ACHN (cell line): ENCODE measurements at regions not wholly inside any gene's neighbourhood (a gene's known extent, or its start where the extent isn't known, plus 50 kb on each side); places are given as distances from the start of the nearest gene placed in this dataset.
A peak's percentile ranks its signal among the peaks of the same experiment; 100 is the strongest.

Experiments used
- DNase-seq: peaks from one replicate; pipeline ENCODE4 v3.0.0-alpha.2; 2015
- in situ Hi-C: cut with HindIII; loops from 2 replicates; pipeline ENCODE4 v1.10.0; 2017; ENCODE audit warnings: low sequenced_read_pairs, low pct_ligation_motif_present, low pct_unique_long_range_greater_than_20kb

GRCh38 chr3:94179059-94179458 is 116.2 kb downstream of the NSUN3 start:
- in situ Hi-C loops: no loop called here
- DNase-seq: no peak

- in situ Hi-C loops: no loop called here
- DNase-seq: no peak
These were observed 120.7 kb downstream of the NSUN3 start for GRCh38 chr3:94183551-94183950.

GRCh38 chr3:94184781-94185180 is 121.9 kb downstream of the NSUN3 start:
- no peak for DNase-seq
- in situ Hi-C loops: no loop called here

GRCh38 chr3:94185753-94186152 is 122.9 kb downstream of the NSUN3 start:
- DNase-seq: no peak
- in situ Hi-C loops: no loop called here

GRCh38 chr3:94187697-94188096 is 124.8 kb downstream of the NSUN3 start:
- in situ Hi-C loops: no loop called here
- no peak for DNase-seq

GRCh38 chr3:94195381-94195780 is 132.5 kb downstream of the NSUN3 start:
- in situ Hi-C loops: no loop called here
- DNase-seq: no peak

GRCh38 chr3:94206291-94206690 is 143.4 kb downstream of the NSUN3 start:
- DNase-seq: no peak
- in situ Hi-C loops: no loop called here

- in situ Hi-C loops: no loop called here
- DNase-seq: no peak
These were observed 147.4 kb downstream of the NSUN3 start for GRCh38 chr3:94210256-94210655.

- in situ Hi-C loops: no loop called here
- no peak for DNase-seq
These were observed 154.5 kb downstream of the NSUN3 start for GRCh38 chr3:94217406-94217805.

GRCh38 chr3:94220426-94220825 is 157.6 kb downstream of the NSUN3 start:
- in situ Hi-C loops: no loop called here
- no peak for DNase-seq

GRCh38 chr3:94221829-94222228 is 159.0 kb downstream of the NSUN3 start:
- DNase-seq: no peak

GRCh38 chr3:94225148-94225865 is 162.4 kb downstream of the NSUN3 start:
- in situ Hi-C loops: no loop called here
- DNase-seq: no peak

More at GRCh38 chr3:94221829-94222228, 159.0 kb downstream of the NSUN3 start:
- in situ Hi-C loops: no loop called here

- peak; percentile 48 for DNase-seq
- in situ Hi-C loops: no loop called here
These were observed 163.2 kb downstream of the NSUN3 start for GRCh38 chr3:94226078-94226477.

GRCh38 chr3:94232921-94233320 is 170.1 kb downstream of the NSUN3 start:
- in situ Hi-C loops: no loop called here
- DNase-seq: no peak

GRCh38 chr3:94234177-94234788 is 171.4 kb downstream of the NSUN3 start:
- peak; percentile 48 for DNase-seq
- in situ Hi-C loops: no loop called here

- DNase-seq: no peak
- in situ Hi-C loops: no loop called here
These were observed 179.1 kb downstream of the NSUN3 start for GRCh38 chr3:94241986-94242385.

- in situ Hi-C loops: no loop called here
- DNase-seq: no peak
These were observed 183.3 kb downstream of the NSUN3 start for GRCh38 chr3:94246171-94246570.

- DNase-seq: no peak
- in situ Hi-C loops: no loop called here
These were observed 185.2 kb downstream of the NSUN3 start for GRCh38 chr3:94248042-94248441.

- in situ Hi-C loops: no loop called here
- peak; percentile 62 for DNase-seq
These were observed 186.7 kb downstream of the NSUN3 start for GRCh38 chr3:94249491-94250079.

- in situ Hi-C loops: no loop called here
- DNase-seq: no peak
These were observed 188.7 kb downstream of the NSUN3 start for GRCh38 chr3:94251566-94251965.
